WERI-Rb-1 (cell line): ENCODE measurements at regions not wholly inside any gene's neighbourhood (a gene's known extent, or its start where the extent isn't known, plus 50 kb on each side); places are given as distances from the start of the nearest gene placed in this dataset.

Source experiments
- DNase-seq: peaks from one replicate; pipeline ENCODE4 v3.0.0-alpha.2; 2020
- H3K27ac ChIP-seq: fragments of 250-450 bp; sonication (Bioruptor Pico); 2 replicates; pipeline ENCODE4 v1.5.1; 2020; ENCODE audit warnings: mild to moderate bottlenecking, moderate library complexity
- H3K27me3 ChIP-seq: fragments of 250-450 bp; sonication (Bioruptor Pico); 2 replicates; pipeline ENCODE4 v1.5.1; 2021; ENCODE audit warnings: mild to moderate bottlenecking, low read depth, moderate library complexity; ENCODE audit not compliant: insufficient read depth, severe bottlenecking
- H3K36me3 ChIP-seq: fragments of 250-450 bp; sonication (Bioruptor Pico); 2 replicates; pipeline ENCODE4 v1.5.1; 2020; ENCODE audit warnings: mild to moderate bottlenecking, moderate library complexity
- H3K4me3 ChIP-seq: 2 replicates; pipeline ENCODE4 v1.5.1; 2011; ENCODE audit warnings: low read depth, mild to moderate bottlenecking, control low read depth, low read length
- H3K9me3 ChIP-seq: fragments of 250-450 bp; sonication (Bioruptor Pico); 2 replicates; pipeline ENCODE4 v1.5.1; 2021; ENCODE audit warnings: mild to moderate bottlenecking, moderate library complexity; ENCODE audit not compliant: severe bottlenecking
- CTCF ChIP-seq: IDR thresholded peaks from 2 replicates; pipeline ENCODE4 v1.5.1; 2011; ENCODE audit warnings: low read depth, mild to moderate bottlenecking, control low read depth, inconsistent platforms, low read length

- Histone ChIP-seq H3K27me3 (no peaks in the 10 kb centered on the region), H3K4me3 (no peak overlapping the region), H3K9me3 (no peaks in the 10 kb centered on the region), H3K27ac (no peak overlapping the region), H3K36me3 (no peaks in the 10 kb centered on the region)
- TF ChIP-seq CTCF = no peak
- DNase-seq = no peak
These were observed 256.9 kb upstream of the SESN3 start for GRCh38 chr11:95487938-95488337.

DNA sequence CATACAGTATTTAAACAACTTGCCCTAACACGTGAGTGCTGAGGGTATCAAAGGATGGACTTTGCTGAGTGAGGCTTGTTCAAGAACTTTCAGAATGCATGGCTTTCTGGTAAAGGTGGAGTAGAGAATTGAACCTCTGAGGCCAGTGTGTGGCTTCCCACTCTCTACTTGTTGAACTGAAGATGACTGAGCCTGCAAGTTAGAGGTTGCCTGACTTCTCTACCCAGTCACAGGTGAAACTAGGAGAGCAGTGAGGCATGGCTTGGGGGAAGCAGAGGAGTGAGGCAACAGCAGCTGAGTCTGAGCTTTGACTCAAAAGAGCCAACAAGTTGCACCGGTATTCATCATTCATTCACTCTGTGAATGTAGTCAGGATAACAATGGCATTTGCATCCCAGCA lies 256.4 kb upstream of the SESN3 start:
- no peak for DNase-seq
- H3K27ac ChIP-seq = no peak overlapping the region
- TF ChIP-seq CTCF = no peak
- no peak overlapping the region for H3K4me3 ChIP-seq
- no peaks in the 10 kb centered on the region for H3K36me3 ChIP-seq
- H3K27me3 ChIP-seq = no peaks in the 10 kb centered on the region
- H3K9me3 ChIP-seq = no peaks in the 10 kb centered on the region

GRCh38 chr11:95486979-95487378 lies 256.0 kb upstream of the SESN3 start:
- no peak for TF ChIP-seq CTCF
- Histone ChIP-seq H3K36me3 (no peaks in the 10 kb centered on the region), H3K4me3 (no peak overlapping the region), H3K9me3 (no peaks in the 10 kb centered on the region), H3K27ac (no peak overlapping the region), H3K27me3 (no peaks in the 10 kb centered on the region)
- no peak for DNase-seq

- H3K27me3 ChIP-seq = no peaks in the 10 kb centered on the region
- no peak for TF ChIP-seq CTCF
These were observed 255.5 kb upstream of the SESN3 start for GRCh38 chr11:95486466-95486865.

DNA sequence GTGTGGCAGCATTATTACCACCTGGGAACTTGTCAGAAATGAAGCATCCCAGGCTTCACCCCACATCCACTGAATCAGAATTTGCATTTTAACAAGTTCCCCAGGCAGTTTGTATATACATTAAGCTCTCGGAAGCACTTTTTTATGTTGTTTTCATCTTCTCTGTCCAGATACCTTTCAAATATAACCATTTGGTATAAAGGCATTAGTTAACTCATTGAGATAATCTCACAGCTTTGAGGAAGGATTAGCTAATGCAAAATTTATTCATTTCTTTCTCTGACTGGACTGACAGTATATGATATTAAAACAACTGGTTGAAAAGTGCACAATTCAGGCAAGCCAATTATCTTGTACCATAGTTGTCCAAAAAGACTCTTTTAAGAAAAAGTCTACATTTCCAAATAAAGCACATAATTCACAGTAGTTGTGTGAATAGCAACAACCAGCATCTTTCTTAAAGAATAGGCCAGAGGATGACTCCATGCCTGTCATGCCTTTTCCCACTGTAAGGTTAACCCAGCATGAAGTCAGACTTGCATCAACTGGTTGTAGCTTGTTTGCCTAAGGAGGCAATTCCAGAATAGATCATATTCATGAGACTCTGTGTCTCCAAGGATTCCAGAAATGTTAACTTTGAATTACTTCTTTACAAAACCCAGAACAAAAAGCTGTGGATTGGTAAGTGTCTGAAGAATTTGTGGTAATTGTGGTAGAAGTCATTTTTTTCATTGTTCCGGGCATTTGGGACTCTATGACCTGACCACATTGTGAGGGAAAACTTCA lies 254.3 kb upstream of the SESN3 start:
- Histone ChIP-seq H3K4me3 (no peak overlapping the region), H3K27me3 (no peaks in the 10 kb centered on the region), H3K9me3 (no peaks in the 10 kb centered on the region), H3K27ac (no peak overlapping the region), H3K36me3 (no peaks in the 10 kb centered on the region)
- no peak for TF ChIP-seq CTCF
- no peak for DNase-seq

More at GRCh38 chr11:95486466-95486865, 255.5 kb upstream of the SESN3 start:
- Histone ChIP-seq H3K27ac (no peak overlapping the region), H3K4me3 (no peak overlapping the region), H3K36me3 (no peaks in the 10 kb centered on the region), H3K9me3 (no peaks in the 10 kb centered on the region)
- DNase-seq = no peak

DNA sequence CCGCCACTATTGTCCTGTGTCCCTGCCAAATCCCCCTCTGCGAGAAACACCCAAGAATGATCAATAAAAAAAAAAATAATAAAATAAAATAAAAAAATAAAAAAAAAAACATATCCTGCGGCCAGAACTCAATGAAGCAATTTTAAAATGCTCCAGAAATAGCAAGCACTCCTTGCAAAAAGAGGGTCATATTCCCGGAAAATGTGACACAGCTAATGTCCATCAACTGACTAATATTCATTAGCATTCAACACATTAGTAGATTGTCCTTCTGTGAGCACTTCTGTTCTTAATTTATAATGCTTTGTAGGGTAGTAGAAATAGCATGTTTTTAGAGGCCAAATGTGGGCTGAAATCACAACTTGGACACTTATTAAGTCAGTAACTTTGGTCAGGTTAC lies 252.3 kb upstream of the SESN3 start:
- H3K4me3 ChIP-seq = no peak overlapping the region
- DNase-seq = no peak
- no peak for TF ChIP-seq CTCF
- no peaks in the 10 kb centered on the region for H3K36me3 ChIP-seq
- no peaks in the 10 kb centered on the region for H3K9me3 ChIP-seq
- H3K27me3 ChIP-seq = no peaks in the 10 kb centered on the region
- H3K27ac ChIP-seq = no peak overlapping the region
